GM21576 (cell line): ENCODE measurements at regions not wholly inside any gene's neighbourhood (a gene's known extent, or its start where the extent isn't known, plus 50 kb on each side); places are given as distances from the start of the nearest gene placed in this dataset.
"Not testable (repeated sequence)": the region's sequence is repeated elsewhere in the genome, so short reads cannot be mapped to it uniquely, and the experiment has no call there.

Experiments used
- ATAC-seq: cut with Tn5 transposase; IDR thresholded peaks from one replicate; pipeline ENCODE4 v1.9.1; 2021; ENCODE audit warnings: mild to moderate bottlenecking, moderate library complexity; ENCODE audit not compliant: unreplicated experiment

DNA sequence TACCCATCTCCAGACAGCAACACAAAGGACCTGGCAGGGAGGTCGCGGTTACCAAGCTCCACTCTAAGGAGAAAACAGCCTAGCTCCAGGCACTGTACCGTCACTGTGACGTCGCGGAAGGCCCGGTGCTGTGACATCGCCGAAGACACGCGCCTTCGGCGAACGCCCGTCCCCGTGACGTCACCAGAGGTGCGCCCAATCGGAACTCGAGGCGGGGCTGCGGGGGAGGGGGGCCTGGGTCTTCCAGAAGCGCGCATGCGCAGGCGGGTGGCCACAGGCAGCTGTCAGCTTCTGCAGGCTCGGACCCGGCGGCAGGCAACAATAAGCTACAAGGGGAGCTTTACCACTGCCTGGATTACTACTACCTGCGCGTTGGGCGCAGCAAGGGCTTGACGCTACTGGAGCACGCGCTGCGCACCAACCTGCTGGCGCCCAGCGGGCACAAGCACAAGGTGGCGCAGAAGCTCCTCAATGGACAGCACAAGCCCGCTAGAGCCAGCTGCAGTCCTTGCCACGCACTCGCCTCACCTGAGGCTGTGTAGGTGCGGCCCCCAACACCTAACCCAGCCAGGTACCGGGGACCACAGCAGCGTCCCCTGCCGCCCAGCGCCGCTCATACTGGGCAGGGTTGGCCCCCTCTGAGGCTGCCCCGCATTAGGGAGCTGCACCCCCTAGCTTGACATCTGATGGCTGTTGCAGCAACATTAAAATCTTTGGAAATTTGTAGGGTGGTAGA, 208.4 kb downstream of the TPST1 start:
- ATAC-seq = peak; percentile 55

DNA sequence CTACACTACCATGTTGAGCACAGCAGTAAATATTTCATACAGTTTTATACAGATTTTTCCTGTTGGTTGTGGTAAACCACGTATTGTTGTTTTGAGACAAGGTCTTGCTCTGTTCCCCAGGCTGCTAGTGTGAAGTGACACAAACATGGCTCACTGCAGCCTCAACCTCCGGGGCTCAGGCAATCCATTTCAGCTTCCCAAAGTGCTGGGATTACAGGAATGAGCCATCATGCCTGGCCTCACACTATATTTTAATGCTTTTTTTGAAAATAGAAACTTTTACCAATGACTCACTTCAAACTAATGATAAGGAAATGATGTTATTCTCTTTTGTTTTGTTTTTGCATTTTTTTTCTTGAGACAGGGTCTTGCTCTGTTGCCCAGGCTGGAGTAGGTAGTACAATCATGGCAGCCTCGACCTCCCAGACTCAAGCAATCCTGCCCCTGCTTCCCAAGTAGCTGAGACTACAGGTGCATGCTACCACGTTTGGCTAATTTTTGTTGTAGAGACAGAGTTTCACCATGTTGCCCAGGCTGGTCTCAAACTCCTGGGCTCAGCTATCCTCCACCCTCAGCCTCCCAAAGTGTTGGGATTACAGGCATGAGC, 210.6 kb downstream of the TPST1 start:
- no peak for ATAC-seq

DNA sequence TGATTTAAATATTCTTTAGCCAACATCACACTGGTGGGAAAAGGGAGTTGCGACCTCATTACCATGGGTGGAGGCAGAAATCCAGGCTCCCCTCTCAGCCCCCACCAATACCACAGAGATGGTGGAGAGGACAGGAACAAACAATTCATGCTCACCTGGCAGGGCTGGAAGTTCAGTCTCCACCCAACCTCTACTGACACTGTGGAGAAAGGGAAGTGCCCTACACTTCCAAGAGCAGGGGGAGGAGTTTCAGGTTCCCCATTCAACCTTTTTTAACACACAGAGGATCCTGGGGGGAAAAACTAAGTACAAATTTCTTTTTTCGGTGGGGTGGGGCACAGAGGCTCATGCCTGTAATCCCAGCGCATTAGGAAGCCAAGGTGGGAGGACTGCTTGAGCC, 210.1 kb upstream of the KCTD7 start:
- no peak for ATAC-seq

DNA sequence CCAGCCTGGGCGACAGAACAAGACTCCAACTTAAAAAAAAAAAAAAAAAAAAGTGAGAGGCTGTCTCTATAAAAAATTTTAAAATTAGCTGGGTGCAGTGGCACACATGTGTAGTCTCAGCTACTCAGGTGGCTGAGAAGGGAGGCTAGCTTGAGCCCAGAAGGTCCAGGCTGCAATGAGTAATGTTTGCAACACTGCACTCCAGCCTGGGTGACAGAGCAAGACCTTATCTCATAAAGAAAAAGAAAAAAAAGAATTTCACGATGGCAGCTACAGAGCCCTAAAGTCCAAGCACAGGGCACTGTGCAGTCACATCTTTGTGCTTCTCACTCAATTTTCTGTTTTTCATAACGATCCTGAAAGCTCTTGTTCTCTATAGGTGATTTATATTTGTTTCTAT, 209.5 kb upstream of the KCTD7 start:
- ATAC-seq = no peak

DNA sequence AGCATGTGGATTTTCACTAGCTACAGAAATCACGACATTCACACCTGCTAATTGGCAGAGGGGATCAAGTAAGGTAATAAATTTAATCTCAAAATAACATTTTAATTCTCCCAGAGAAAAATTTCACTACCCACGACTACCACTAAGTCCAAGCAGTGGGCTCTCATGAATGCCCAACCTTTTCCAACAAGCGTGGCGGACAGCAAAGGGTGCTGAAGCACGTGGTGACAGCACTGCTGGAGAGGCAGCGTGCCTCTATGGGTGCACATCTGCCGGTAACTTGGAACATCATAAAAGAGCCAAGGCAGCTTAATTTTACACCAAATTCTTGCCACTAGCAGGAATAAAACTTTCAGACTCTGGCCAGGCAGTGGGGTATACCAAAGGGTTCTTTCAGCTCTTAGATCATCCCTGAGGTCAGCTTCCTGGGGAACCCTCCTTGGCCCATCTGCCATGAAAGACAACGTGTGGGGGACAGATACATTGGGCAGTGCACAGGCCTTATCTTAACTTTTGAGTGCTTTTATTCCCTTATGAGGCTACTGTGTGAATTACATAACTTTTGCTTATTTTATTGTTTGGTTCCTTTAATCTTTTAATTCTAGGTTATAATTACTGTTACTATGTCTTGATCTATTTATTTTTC, 206.7 kb upstream of the KCTD7 start:
- no peak for ATAC-seq

DNA sequence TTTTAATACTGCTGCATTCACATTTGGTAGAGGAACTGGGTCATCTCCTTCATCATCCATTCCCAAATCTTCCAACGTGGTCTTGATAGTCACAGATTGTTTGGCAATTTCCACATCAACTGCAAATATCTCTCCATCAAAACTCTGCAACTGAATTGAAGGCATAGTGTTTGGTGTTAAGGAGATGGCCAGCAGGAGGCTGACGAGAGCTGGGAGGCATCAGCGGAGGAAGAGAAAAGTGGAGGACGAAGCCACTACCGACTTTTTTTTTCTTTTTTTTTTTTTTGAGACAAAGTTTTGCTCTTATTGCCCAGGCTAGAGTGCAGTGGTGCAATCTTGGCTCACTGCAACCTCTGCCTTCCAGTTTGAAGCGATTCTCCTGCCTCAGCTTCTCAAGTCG, 205.0 kb upstream of the KCTD7 start:
- ATAC-seq = no peak

DNA sequence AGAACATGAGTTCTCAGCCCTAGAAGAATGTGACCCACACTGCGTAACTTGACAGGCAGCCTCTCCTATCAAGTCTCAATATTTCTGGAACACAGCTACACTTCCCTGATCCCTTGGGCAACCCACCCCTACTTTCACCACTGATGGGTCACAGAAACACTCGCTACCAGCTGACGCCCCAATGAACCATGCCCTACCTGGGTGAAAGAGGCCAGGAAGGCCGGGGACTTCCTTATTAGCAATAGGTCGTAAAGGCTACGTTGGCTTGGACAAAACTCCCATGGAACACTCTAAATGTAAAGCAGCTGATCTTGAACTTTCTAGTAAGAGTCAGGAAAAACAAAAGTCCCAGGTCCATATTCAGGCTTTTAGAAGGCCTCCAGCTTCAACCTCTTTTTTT, 202.3 kb upstream of the KCTD7 start:
- ATAC-seq = no peak

DNA sequence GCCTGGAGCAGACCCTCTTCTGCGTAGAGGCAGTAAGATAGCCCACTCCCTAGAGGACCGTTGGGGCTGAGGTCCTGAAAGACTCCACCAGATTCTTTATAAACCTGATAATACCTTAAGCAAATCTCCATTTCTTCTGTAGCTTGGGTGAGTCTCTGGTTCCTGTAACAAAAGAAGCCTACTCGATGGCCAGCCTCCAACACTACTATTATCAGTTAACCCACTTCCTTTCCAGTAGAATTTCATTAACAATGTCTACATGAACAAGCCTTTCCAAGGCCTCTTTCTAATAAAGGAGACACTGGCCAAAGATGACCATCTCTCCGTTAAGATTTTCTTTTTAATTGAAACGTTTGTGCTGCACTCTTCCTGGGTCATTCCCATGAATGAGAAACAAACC, 201.7 kb upstream of the KCTD7 start:
- ATAC-seq = no peak

DNA sequence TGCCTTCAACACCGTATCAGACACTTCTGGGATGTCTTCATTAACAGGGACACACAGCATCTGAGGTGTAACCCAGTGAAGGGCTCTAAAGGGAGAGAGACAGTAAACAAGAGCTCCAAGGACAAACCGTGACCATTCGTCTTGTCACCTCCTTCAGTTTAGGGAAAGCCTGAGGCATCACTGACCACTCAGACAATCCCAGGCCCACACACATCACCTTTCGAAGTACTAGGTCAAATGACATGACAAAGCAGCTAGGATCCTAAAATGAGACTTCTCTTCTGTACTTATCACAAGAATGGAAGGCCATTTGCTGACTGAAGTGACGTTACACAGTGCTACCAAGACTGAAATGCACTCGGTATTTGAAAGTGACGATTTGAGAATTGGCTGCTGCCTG, 200.7 kb upstream of the KCTD7 start:
- no peak for ATAC-seq

DNA sequence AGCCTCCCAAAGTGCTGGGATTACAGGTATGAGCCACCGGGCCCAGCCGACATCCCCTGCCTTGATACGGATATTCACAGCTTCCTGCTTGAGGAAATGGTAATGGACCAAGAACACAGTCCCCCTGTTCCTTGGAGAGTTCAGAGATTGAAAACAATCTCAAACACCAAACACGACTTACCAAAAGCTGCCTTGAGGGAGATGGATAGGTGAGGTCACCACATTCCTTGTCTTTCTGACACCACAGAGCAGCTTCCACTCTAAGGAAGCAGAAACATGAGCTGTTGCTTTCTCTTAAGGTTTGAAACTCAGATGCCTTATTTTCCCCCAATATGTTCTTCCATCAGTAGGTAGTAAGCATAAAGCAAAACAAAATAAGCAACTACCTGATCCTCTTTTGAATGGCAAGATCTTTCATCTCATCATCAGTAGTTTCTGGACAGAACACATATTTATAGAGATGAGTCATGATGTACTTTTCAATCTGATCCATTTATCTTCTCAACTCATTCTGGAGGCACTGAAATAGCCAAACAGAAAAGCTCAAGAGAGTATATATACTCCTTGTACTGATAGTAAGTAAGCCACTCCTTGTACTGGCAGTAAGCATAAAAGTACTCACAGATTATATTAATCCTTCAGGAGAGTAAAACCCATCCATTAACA, 199.1 kb upstream of the KCTD7 start:
- no peak for ATAC-seq

DNA sequence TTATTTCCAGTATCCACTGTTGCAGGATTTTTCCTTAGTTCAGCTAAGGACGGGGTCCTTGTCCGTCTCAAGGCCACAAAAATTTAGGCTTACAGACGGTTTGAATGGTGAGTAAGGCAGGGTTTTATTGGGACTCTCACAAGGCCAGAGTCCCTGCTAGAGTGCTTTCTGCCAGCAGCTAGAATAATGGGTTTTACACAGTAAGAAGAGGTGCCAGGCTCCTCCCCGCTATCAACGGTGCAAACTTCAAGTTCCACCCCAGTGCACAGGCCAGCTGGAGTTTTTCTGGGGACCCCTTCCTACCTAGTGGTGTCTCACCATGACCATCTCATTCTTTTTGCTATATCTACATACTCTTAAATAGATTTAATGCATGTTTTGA, 198.5 kb upstream of the KCTD7 start:
- ATAC-seq = no peak

DNA sequence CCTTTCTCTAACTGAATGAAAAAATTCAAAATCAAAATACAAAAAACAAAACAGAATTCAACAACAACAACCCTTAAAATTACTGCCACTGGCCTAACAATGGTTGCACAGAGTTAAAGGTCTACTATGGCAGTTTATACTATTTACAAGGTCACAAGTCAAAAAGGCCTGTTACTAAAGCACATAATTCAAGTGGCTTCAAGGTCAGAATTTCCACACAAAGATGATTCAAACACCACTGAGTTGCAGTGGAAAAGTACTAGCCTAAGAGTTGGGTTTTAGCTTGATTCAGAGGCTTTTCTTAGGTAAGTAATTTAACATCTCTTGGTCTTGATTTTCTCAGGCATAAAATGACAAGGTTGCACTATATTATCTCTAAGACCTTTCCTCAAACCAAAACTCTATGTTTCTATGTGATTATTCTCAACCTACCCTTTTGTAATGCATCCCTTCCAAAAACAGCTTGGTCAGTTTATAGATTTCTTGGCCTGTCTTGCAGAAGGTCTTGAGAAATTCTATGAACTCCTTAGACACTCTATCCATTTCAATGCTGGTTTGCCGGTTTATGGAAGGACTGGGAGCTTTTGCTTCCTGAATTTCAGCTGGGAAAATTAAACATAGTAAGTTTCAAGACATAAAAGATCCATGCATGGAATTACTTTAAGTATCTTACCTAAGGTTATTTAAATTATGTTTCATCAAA, 189.8 kb upstream of the KCTD7 start:
- not testable (repeated sequence) for ATAC-seq

DNA sequence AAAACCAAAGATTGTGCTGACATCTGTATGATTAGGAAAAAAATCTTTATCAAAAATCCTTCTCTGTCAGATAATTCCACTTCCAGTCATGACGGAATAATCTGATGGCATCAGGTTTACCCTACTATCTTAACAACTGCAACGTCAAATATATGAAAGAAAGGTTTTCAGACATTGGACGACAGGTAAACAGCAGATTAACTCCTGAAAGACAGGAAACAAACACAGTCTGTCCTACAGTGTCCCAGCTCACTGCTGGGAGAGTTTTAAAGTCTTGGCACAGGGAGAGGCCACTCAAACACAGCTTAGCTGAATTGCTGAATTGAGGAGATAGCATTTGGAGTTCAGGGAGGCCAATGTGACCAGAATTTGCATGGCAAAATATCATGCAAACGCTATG, 186.3 kb upstream of the KCTD7 start:
- ATAC-seq = no peak

DNA sequence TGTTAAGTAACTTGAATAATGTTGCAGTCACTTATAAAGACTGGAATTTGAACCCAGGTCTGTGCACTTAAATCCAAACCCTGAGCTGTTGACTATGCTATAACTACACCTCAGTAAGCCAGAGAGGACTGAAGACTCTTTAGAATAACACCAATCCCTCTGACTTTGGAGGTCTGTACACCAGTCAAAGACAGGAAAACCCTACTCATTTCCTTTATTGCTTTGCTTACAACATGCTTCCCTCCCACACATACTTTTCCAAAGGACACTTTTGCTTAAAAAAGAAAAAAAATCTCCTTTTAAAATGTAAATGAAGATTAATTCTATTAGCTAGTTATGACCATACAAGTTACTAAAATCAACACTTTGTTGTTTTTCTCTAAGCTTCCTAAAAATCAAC, 184.7 kb upstream of the KCTD7 start:
- ATAC-seq = no peak

DNA sequence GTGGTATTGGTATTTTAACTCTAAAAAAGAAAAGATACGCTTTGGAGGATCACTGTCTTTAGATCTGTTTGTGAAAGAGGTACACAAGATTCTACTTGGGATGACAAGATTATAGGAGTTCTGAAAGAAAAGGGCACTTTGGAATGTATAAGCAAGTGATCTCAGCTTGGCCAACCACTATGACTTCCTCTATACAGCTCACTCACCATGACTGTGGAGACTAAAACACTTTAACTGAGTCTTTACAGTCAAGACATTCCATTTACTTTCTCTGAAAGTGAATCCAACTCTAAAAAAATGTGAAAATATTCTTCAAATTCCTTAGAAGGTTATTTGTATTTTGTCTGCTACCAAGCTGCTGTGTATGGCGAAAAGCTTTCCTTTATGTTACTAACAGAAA, 181.7 kb upstream of the KCTD7 start:
- ATAC-seq = not testable (repeated sequence)

DNA sequence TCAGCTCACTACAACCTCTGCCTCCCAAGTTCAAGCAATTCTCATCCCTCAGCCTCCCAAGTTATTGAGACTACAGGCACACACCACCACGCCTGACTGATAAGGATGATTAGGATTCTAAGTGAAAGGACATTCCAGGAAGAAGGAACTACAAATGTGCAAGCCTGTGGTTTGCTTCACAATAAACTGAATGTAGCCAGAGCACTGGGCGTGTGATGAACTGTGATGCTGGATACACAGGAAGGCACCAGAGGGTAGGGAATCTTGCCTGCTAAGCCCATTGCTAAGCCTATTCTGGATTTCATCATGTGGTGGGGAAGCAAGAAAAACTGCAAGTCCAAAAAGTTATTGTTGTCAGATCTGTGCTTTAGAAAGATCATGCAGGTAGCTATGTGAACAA, 177.9 kb upstream of the KCTD7 start:
- ATAC-seq = not testable (repeated sequence)

DNA sequence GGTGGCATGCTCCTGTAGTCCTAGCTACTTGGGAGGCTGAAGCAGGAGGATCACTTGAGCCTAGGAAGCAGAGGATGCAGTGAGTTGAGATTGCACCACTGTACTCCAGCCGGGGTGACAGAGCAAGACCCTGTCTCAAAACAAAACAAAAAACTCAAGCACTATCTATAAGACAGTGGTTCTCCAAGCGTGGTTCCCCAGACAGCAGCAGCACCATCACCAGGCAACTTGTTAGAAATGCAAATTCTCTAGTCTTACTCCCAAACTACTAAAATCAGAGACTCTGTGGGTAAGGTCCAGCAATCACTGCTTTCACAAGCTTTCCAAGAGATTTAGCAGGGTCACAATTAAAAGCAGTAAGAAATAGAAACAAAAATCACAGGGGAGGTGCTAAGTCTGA, 177.0 kb upstream of the KCTD7 start:
- not testable (repeated sequence) for ATAC-seq

DNA sequence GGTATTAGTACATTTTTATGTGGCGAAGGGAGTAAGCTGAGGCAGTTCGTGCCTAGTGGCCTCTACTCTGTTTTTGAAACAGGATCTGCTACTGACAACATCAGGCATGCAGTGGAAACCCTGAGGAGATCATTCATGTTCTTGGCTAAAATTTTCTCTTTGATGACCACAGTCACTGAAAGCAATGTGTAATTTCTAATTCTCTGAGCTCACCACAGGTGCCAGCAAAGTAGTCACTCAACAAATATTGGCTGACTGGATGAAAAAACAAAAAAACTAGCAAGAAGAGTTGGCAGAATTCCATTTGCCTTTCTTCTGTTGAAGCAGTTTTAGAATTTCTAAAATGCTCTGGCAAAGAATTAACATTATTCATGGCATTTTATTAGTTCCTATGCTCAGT, 176.5 kb upstream of the KCTD7 start:
- no peak for ATAC-seq

DNA sequence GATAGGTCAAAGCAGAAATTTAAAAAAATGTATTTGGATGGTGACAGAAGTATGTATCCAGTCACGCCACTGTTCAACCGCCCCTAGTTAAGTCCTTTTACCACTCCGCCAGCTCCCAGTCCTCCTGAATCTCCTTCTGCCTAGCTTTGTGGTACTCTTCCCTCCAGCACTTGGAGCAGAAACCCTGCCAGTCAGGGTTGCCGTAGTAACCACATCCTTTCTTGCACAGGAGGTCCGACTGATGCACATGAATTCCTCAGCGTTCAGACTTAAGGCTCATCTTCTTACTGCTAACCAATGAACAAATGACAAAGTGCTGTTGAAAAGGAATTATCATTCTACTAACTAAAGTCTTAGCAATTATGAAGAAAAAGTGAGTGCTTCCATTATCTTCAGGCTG, 175.3 kb upstream of the KCTD7 start:
- no peak for ATAC-seq

DNA sequence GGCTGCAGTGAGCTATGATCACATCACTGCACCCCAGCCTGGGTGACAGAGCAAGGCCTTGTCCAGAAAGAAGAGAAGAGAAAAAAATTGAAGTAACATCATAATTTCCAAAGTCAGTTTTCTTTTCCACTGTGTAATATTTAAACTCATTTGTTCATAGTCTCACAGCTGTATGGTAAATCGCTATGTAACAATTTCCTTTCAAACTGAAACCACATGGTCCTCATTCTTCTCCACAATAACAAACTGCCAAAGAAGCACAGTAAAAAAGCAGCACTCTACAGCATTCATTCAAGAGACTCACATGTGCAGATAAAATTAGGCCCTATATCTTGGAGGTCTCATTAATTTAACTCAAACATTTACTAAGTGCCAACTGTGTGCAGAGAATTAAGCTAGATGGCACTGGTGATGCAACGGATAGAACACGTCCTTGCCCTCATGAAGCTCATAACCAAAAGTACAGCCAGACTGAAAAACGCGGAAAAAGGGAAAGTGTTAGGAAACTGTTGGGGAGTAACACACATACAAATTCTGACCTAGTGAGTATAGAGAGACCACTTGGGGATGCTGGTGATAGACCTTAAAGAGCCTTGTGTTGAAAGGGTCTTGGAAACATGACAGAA, 174.0 kb upstream of the KCTD7 start:
- ATAC-seq = no peak

DNA sequence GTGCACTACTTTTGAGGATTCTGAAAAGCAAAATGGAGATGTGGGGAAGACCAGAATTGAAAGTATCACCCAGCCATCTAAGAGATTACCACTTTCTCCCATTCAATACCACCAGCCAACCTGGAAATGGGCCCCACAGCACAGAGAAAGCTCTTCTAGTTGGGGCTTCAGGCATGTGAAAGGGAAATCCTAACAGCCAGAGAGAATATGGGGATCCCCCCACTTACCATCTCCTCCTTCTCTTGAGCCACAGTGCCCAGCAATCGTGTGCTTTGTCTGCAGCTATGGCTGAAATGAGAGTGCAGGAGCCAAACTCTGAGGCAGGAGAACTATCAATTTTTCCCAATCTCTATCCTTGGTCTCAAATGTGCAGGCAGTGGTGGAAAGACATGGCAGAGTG, 173.2 kb upstream of the KCTD7 start:
- ATAC-seq = not testable (repeated sequence)
